Erythroblast (primary cell): ENCODE measurements at regions not wholly inside any gene's neighbourhood (a gene's known extent, or its start where the extent isn't known, plus 50 kb on each side); places are given as distances from the start of the nearest gene placed in this dataset.

Experiments used
- DNase-seq, 2 experiments: peaks; one replicate each; lab custom pipeline; 2025; lab: John Stamatoyannopoulos, UW
- GATA1 ChIP-seq: IDR thresholded peaks from 2 replicates; pipeline ENCODE4 v1.6.1; 2011; ENCODE audit warnings: low read depth, mild to moderate bottlenecking, control low read depth, low read length, moderate library complexity
- POLR2A ChIP-seq: IDR thresholded peaks from 2 replicates; pipeline ENCODE4 v1.6.1; 2011; ENCODE audit warnings: mild to moderate bottlenecking, low read length

- TF ChIP-seq POLR2A (no peak), GATA1 (no peak)
- DNase-seq: no peak
Measured at GRCh38 chr17:13088666-13089065, 70.8 kb upstream of the ELAC2 start.

DNA sequence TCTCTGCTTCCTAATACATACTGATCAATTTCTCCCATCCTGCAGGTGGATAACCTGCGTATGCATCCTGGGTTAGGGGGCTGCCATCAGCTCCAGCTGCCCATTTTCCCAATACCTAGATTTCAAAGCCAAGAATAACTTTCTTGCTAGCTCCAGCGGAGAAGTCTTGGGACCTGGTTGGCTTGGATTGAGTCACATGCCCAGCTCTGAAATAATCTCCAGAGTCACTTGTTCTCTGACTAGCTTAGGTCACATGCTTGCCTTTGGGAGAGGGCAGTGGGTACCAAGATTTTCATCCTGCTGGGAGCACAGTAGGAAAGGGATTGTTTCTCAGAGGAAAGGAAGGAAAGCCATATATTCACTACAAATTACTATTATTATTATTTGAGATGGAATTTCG is 70.0 kb upstream of the ELAC2 start:
- no peak for TF ChIP-seq POLR2A
- no peak for TF ChIP-seq GATA1
- DNase-seq: no peak

- TF ChIP-seq POLR2A: no peak
- TF ChIP-seq GATA1: no peak
- DNase-seq: no peak
Measured at GRCh38 chr17:13086142-13086769, 68.4 kb upstream of the ELAC2 start.

- no peak for DNase-seq
- no peak for TF ChIP-seq POLR2A
- TF ChIP-seq GATA1: no peak
Measured at GRCh38 chr17:13085578-13085977, 67.8 kb upstream of the ELAC2 start.

GRCh38 chr17:13084420-13084819 is 66.6 kb upstream of the ELAC2 start:
- TF ChIP-seq POLR2A (no peak), GATA1 (no peak)
- no peak for DNase-seq

GRCh38 chr17:13078591-13079385 is 61.0 kb upstream of the ELAC2 start:
- DNase-seq: no peak
- no peak for TF ChIP-seq POLR2A
- no peak for TF ChIP-seq GATA1

DNA sequence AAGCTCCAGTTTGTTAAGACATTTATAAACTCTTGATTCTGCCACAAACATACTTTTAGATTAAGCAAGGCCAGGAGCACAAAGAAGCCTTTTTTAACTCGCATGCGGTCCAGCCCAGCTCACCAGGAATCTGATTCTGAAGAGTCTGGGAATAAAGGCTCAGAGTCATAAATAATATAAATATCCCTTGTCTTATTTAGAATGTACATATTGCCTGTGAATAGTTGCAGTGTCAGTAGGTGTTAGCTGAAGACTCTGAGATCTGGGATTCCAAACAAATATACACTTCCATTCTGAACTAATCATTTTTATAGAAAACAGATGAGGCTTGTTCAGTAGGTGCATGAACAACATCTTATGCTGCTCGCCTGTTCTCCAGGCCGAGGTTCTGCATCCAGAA is 59.1 kb upstream of the ELAC2 start:
- TF ChIP-seq GATA1 (no peak), POLR2A (no peak)

GRCh38 chr17:13074026-13074425 is 56.2 kb upstream of the ELAC2 start:
- no peak for DNase-seq
- TF ChIP-seq POLR2A (no peak), GATA1 (no peak)

More for the DNA sequence above, 59.1 kb upstream of the ELAC2 start:
- no peak for DNase-seq

GRCh38 chr17:13073018-13073417 is 55.2 kb upstream of the ELAC2 start:
- TF ChIP-seq POLR2A (no peak), GATA1 (no peak)
- DNase-seq: no peak

DNA sequence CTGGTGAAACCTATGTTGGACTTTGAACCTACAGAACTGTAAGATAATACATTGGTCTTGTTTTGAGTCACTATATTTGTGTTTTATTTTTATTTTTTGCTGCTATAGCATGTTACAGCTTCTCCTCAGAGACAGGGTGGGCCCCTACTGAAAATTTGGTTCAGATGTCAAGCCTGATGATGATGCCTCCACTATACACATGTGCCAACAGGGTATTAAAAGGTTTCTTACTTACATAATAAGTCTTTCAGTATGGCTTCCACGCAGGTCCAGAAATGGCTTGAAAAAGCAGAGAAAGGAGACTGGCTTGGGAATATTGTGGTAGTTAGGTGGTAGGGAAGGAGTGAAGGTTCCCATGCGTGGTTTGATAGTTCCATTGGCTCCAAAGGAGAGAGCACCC is 52.9 kb upstream of the ELAC2 start:
- TF ChIP-seq POLR2A (no peak), GATA1 (no peak)
- no peak for DNase-seq

- DNase-seq: no peak
- no peak for TF ChIP-seq GATA1
- no peak for TF ChIP-seq POLR2A
Measured at GRCh38 chr17:13067629-13068303, 49.9 kb upstream of the ELAC2 start.
